ENCODE measurements at regions not wholly inside any gene's neighbourhood (a gene's known extent, or its start where the extent isn't known, plus 50 kb on each side); places are given as distances from the start of the nearest gene placed in this dataset.

- no peak overlapping the region for H3K4me3 ChIP-seq (ENCODE audit: low read length)
- no peak overlapping the region for H3K9ac ChIP-seq (ENCODE audit: low read depth, low read length)
- no peak overlapping the region for H3K4me2 ChIP-seq (ENCODE audit: low read length)
- no peaks in the 10 kb centered on the region for H3K27me3 ChIP-seq (ENCODE audit: control insufficient read depth, insufficient read depth, low read length)
- H3K36me3 ChIP-seq (ENCODE audit: insufficient read depth, low read length), result no peaks in the 10 kb centered on the region
- no peaks in the 10 kb centered on the region for H3K9me3 ChIP-seq (replicated peaks; ENCODE audit: low read length)
- H3K4me1 ChIP-seq (ENCODE audit: control insufficient read depth, insufficient read depth, low read length), result no peaks in the 10 kb centered on the region
These were observed 402.5 kb upstream of the GOLIM4 start for GRCh38 chr3:168498194-168498593.

GRCh38 chr3:168497741-168498140 lies 402.0 kb upstream of the GOLIM4 start:
- H3K9me3 ChIP-seq (replicated peaks; ENCODE audit: low read length), result no peaks in the 10 kb centered on the region
- H3K4me3 ChIP-seq (ENCODE audit: low read length), result no peak overlapping the region
- H3K9ac ChIP-seq (ENCODE audit: low read depth, low read length), result no peak overlapping the region
- H3K27me3 ChIP-seq (ENCODE audit: control insufficient read depth, insufficient read depth, low read length), result no peaks in the 10 kb centered on the region
- no peaks in the 10 kb centered on the region for H3K36me3 ChIP-seq (ENCODE audit: insufficient read depth, low read length)
- no peak overlapping the region for H3K4me2 ChIP-seq (ENCODE audit: low read length)
- H3K4me1 ChIP-seq (ENCODE audit: control insufficient read depth, insufficient read depth, low read length), result no peaks in the 10 kb centered on the region

GRCh38 chr3:168497183-168497582 lies 401.5 kb upstream of the GOLIM4 start:
- H3K27me3 ChIP-seq (ENCODE audit: control insufficient read depth, insufficient read depth, low read length), result no peaks in the 10 kb centered on the region
- no peaks in the 10 kb centered on the region for H3K9me3 ChIP-seq (replicated peaks; ENCODE audit: low read length)
- no peak overlapping the region for H3K4me3 ChIP-seq (ENCODE audit: low read length)
- H3K36me3 ChIP-seq (ENCODE audit: insufficient read depth, low read length), result no peaks in the 10 kb centered on the region
- no peak overlapping the region for H3K4me2 ChIP-seq (ENCODE audit: low read length)
- H3K4me1 ChIP-seq (ENCODE audit: control insufficient read depth, insufficient read depth, low read length), result no peaks in the 10 kb centered on the region
- H3K9ac ChIP-seq (ENCODE audit: low read depth, low read length), result no peak overlapping the region

GRCh38 chr3:168495932-168496331 lies 400.2 kb upstream of the GOLIM4 start:
- Histone ChIP-seq H3K9ac (ENCODE audit: low read depth, low read length) (no peak overlapping the region), H3K27me3 (ENCODE audit: control insufficient read depth, insufficient read depth, low read length) (no peaks in the 10 kb centered on the region), H3K36me3 (ENCODE audit: insufficient read depth, low read length) (no peaks in the 10 kb centered on the region), H3K4me1 (ENCODE audit: control insufficient read depth, insufficient read depth, low read length) (no peaks in the 10 kb centered on the region), H3K4me3 (ENCODE audit: low read length) (no peak overlapping the region), H3K9me3 (replicated peaks; ENCODE audit: low read length) (no peaks in the 10 kb centered on the region), H3K4me2 (ENCODE audit: low read length) (no peak overlapping the region)

GRCh38 chr3:168495270-168495669 lies 399.5 kb upstream of the GOLIM4 start:
- no peak overlapping the region for H3K4me3 ChIP-seq (ENCODE audit: low read length)
- no peak overlapping the region for H3K4me2 ChIP-seq (ENCODE audit: low read length)
- no peaks in the 10 kb centered on the region for H3K36me3 ChIP-seq (ENCODE audit: insufficient read depth, low read length)
- H3K4me1 ChIP-seq (ENCODE audit: control insufficient read depth, insufficient read depth, low read length), result no peaks in the 10 kb centered on the region
- H3K9me3 ChIP-seq (replicated peaks; ENCODE audit: low read length), result no peaks in the 10 kb centered on the region
- H3K27me3 ChIP-seq (ENCODE audit: control insufficient read depth, insufficient read depth, low read length), result no peaks in the 10 kb centered on the region
- no peak overlapping the region for H3K9ac ChIP-seq (ENCODE audit: low read depth, low read length)

GRCh38 chr3:168493412-168494205 lies 397.9 kb upstream of the GOLIM4 start:
- Histone ChIP-seq H3K4me3 (ENCODE audit: low read length) (no peak overlapping the region), H3K9me3 (replicated peaks; ENCODE audit: low read length) (no peaks in the 10 kb centered on the region), H3K9ac (ENCODE audit: low read depth, low read length) (no peak overlapping the region), H3K4me1 (ENCODE audit: control insufficient read depth, insufficient read depth, low read length) (no peaks in the 10 kb centered on the region), H3K36me3 (ENCODE audit: insufficient read depth, low read length) (no peaks in the 10 kb centered on the region), H3K27me3 (ENCODE audit: control insufficient read depth, insufficient read depth, low read length) (no peaks in the 10 kb centered on the region), H3K4me2 (ENCODE audit: low read length) (no peak overlapping the region)

- no peaks in the 10 kb centered on the region for H3K27me3 ChIP-seq (ENCODE audit: control insufficient read depth, insufficient read depth, low read length)
- no peak overlapping the region for H3K4me3 ChIP-seq (ENCODE audit: low read length)
- H3K4me1 ChIP-seq (ENCODE audit: control insufficient read depth, insufficient read depth, low read length), result no peaks in the 10 kb centered on the region
- H3K36me3 ChIP-seq (ENCODE audit: insufficient read depth, low read length), result no peaks in the 10 kb centered on the region
- H3K4me2 ChIP-seq (ENCODE audit: low read length), result no peak overlapping the region
- H3K9ac ChIP-seq (ENCODE audit: low read depth, low read length), result no peak overlapping the region
- H3K9me3 ChIP-seq (replicated peaks; ENCODE audit: low read length), result no peaks in the 10 kb centered on the region
These were observed 395.3 kb upstream of the GOLIM4 start for GRCh38 chr3:168490981-168491380.

- Histone ChIP-seq H3K4me1 (ENCODE audit: control insufficient read depth, insufficient read depth, low read length) (no peaks in the 10 kb centered on the region), H3K4me3 (ENCODE audit: low read length) (no peak overlapping the region), H3K27me3 (ENCODE audit: control insufficient read depth, insufficient read depth, low read length) (no peaks in the 10 kb centered on the region), H3K4me2 (ENCODE audit: low read length) (no peak overlapping the region), H3K36me3 (ENCODE audit: insufficient read depth, low read length) (no peaks in the 10 kb centered on the region), H3K9ac (ENCODE audit: low read depth, low read length) (no peak overlapping the region), H3K9me3 (replicated peaks; ENCODE audit: low read length) (no peaks in the 10 kb centered on the region)
These were observed 393.6 kb upstream of the GOLIM4 start for GRCh38 chr3:168489301-168489700.

- H3K36me3 ChIP-seq (ENCODE audit: insufficient read depth, low read length), result no peaks in the 10 kb centered on the region
- no peaks in the 10 kb centered on the region for H3K4me1 ChIP-seq (ENCODE audit: control insufficient read depth, insufficient read depth, low read length)
- H3K9me3 ChIP-seq (replicated peaks; ENCODE audit: low read length), result no peaks in the 10 kb centered on the region
- H3K27me3 ChIP-seq (ENCODE audit: control insufficient read depth, insufficient read depth, low read length), result no peaks in the 10 kb centered on the region
- H3K9ac ChIP-seq (ENCODE audit: low read depth, low read length), result no peak overlapping the region
- H3K4me2 ChIP-seq (ENCODE audit: low read length), result no peak overlapping the region
- no peak overlapping the region for H3K4me3 ChIP-seq (ENCODE audit: low read length)
These were observed 390.2 kb upstream of the GOLIM4 start for GRCh38 chr3:168485936-168486335.

- no peak overlapping the region for H3K9ac ChIP-seq (ENCODE audit: low read depth, low read length)
- no peak overlapping the region for H3K4me2 ChIP-seq (ENCODE audit: low read length)
- H3K27me3 ChIP-seq (ENCODE audit: control insufficient read depth, insufficient read depth, low read length), result no peaks in the 10 kb centered on the region
- H3K9me3 ChIP-seq (replicated peaks; ENCODE audit: low read length), result no peaks in the 10 kb centered on the region
- no peaks in the 10 kb centered on the region for H3K4me1 ChIP-seq (ENCODE audit: control insufficient read depth, insufficient read depth, low read length)
- H3K4me3 ChIP-seq (ENCODE audit: low read length), result no peak overlapping the region
- H3K36me3 ChIP-seq (ENCODE audit: insufficient read depth, low read length), result no peaks in the 10 kb centered on the region
These were observed 380.7 kb upstream of the GOLIM4 start for GRCh38 chr3:168476360-168476980.

GRCh38 chr3:168475704-168476103 lies 380.0 kb upstream of the GOLIM4 start:
- H3K27me3 ChIP-seq (ENCODE audit: control insufficient read depth, insufficient read depth, low read length), result no peaks in the 10 kb centered on the region
- H3K4me1 ChIP-seq (ENCODE audit: control insufficient read depth, insufficient read depth, low read length), result no peaks in the 10 kb centered on the region
- no peaks in the 10 kb centered on the region for H3K9me3 ChIP-seq (replicated peaks; ENCODE audit: low read length)
- no peaks in the 10 kb centered on the region for H3K36me3 ChIP-seq (ENCODE audit: insufficient read depth, low read length)
- H3K4me2 ChIP-seq (ENCODE audit: low read length), result no peak overlapping the region
- H3K4me3 ChIP-seq (ENCODE audit: low read length), result no peak overlapping the region
- no peak overlapping the region for H3K9ac ChIP-seq (ENCODE audit: low read depth, low read length)

GRCh38 chr3:168473334-168473890 lies 377.7 kb upstream of the GOLIM4 start:
- H3K4me1 ChIP-seq (ENCODE audit: control insufficient read depth, insufficient read depth, low read length), result no peaks in the 10 kb centered on the region
- no peak overlapping the region for H3K4me3 ChIP-seq (ENCODE audit: low read length)
- H3K9me3 ChIP-seq (replicated peaks; ENCODE audit: low read length), result no peaks in the 10 kb centered on the region
- no peaks in the 10 kb centered on the region for H3K27me3 ChIP-seq (ENCODE audit: control insufficient read depth, insufficient read depth, low read length)
- H3K9ac ChIP-seq (ENCODE audit: low read depth, low read length), result no peak overlapping the region
- H3K36me3 ChIP-seq (ENCODE audit: insufficient read depth, low read length), result no peaks in the 10 kb centered on the region
- H3K4me2 ChIP-seq (ENCODE audit: low read length), result no peak overlapping the region

Measured in skeletal muscle satellite cell (primary cell).